Spinal cord (tissue), 9 donors: ENCODE measurements at regions not wholly inside any gene's neighbourhood (a gene's known extent, or its start where the extent isn't known, plus 50 kb on each side); places are given as distances from the start of the nearest gene placed in this dataset.
"Not testable (repeated sequence)": the region's sequence is repeated elsewhere in the genome, so short reads cannot be mapped to it uniquely, and the experiment has no call there.

Source experiments
- DNase-seq, 6 donors: peaks; one replicate each; pipeline versions ENCODE4 v3.0.0 to v3.0.0-alpha.2; 2013 to 2015; ENCODE audit warnings: low spot score in 6 of 6, low read depth in 4 of 6
- H3K27ac ChIP-seq: one replicate; pipeline ENCODE4 v1.5.1; 2013; ENCODE audit warnings: low read depth, low read length, control low read depth
- H3K27me3 ChIP-seq: one replicate; pipeline ENCODE4 v1.6.1; 2013; ENCODE audit warnings: low read length; ENCODE audit not compliant: control insufficient read depth, insufficient read depth
- H3K36me3 ChIP-seq: one replicate; pipeline ENCODE4 v1.6.1; 2013; ENCODE audit warnings: low read length; ENCODE audit not compliant: control insufficient read depth, insufficient read depth
- H3K4me1 ChIP-seq: one replicate; pipeline ENCODE4 v1.6.1; 2013; ENCODE audit warnings: low read length; ENCODE audit not compliant: control insufficient read depth, insufficient read depth
- H3K4me3 ChIP-seq: one replicate; pipeline ENCODE4 v1.5.1; 2013; ENCODE audit warnings: low read depth, low read length, control low read depth
- H3K9me3 ChIP-seq: one replicate; pipeline ENCODE4 v1.6.1; 2013; ENCODE audit warnings: low read length; ENCODE audit not compliant: control insufficient read depth, insufficient read depth
- WGBS: methylation state at CpG from one replicate; pipeline ENCODE4 v1.1.5; 2013; ENCODE audit warnings: missing lambda C conversion rate; ENCODE audit not compliant: insufficient coverage; 5-methylcytosine and 5-hydroxymethylcytosine counted together
- donor health status: healthy.

DNA sequence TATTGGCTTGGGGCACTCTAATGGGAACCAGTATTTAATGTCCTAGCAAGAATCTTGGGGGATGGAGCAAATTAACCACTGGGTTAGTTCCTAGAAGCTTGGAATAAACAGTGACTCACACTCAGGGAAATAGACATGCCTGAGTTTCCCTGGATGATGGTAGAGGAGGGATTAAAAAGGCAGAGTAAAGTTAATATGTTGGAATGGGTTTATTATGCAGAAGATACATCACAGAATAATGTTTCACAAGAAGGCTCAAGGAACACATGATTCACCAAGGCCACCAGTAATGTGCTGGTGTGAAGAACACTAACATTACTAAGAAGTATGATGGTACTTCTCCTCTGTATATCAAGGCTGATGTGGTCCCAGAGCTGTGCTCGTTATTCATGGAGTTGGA lies 752.9 kb upstream of the SEMA6A start:
- Histone ChIP-seq H3K4me3 (no peak overlapping the region), H3K27me3 (no peaks in the 10 kb centered on the region), H3K27ac (no peak overlapping the region), H3K36me3 (no peaks in the 10 kb centered on the region), H3K9me3 (no peaks in the 10 kb centered on the region), H3K4me1 (no peaks in the 10 kb centered on the region)
- no peak for DNase-seq
- 60% methylated on average over 1 of the region's 1 CpG for WGBS

GRCh38 chr5:117326997-117327396 lies 752.4 kb upstream of the SEMA6A start:
- DNase-seq, result no peak
- no peaks in the 10 kb centered on the region for H3K4me1 ChIP-seq
- H3K36me3 ChIP-seq, result no peaks in the 10 kb centered on the region
- no peak overlapping the region for H3K27ac ChIP-seq
- H3K27me3 ChIP-seq, result no peaks in the 10 kb centered on the region
- WGBS, result no CpG with 5 or more reads among the region's 2 CpGs
- no peaks in the 10 kb centered on the region for H3K9me3 ChIP-seq
- no peak overlapping the region for H3K4me3 ChIP-seq

DNA sequence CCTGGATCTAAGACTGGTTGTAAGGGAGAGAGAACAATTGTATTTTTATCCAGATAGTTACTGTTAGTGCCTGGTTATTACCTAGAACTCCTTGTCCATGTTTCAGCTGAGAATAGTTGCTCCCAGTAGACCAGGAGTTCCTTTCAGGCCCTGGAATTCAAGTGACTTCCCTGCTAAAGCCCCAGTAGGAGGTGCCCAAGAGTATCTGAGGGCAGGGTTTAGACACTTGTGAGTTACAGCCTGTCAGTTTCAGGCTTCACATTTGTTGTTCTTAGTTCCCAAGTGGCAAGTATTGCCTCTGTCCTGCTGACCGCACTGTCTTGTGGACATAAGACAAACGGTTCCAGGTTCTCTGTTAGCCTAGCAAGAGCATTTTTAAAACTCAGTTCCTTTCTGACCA lies 743.9 kb upstream of the SEMA6A start:
- no peak for DNase-seq
- WGBS, result 83% methylated on average over 1 of the region's 2 CpGs
- Histone ChIP-seq H3K27me3 (no peaks in the 10 kb centered on the region), H3K9me3 (no peaks in the 10 kb centered on the region), H3K4me3 (no peak overlapping the region), H3K27ac (no peak overlapping the region), H3K4me1 (no peaks in the 10 kb centered on the region), H3K36me3 (no peaks in the 10 kb centered on the region)

DNA sequence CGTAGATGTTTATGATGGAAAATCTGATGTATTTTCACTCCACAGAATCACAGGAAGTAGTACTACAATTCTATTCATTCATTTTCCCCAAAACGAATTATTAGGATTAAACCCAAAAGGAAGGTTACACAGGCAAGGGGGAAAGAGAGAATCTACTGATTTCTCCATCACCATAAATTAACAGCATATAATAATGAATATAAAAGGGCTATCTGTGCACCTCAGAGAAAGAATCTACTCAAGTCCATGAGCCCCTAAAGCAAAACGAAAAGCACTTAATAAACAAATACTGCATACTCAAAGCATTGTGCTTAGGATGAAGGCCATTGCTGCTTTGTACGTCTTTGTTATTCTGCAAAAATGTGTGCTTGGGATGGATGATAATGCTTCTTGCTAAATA lies 740.5 kb upstream of the SEMA6A start:
- Histone ChIP-seq H3K4me3 (no peak overlapping the region), H3K27ac (no peak overlapping the region), H3K36me3 (no peaks in the 10 kb centered on the region), H3K27me3 (no peaks in the 10 kb centered on the region), H3K4me1 (no peaks in the 10 kb centered on the region), H3K9me3 (no peaks in the 10 kb centered on the region)
- DNase-seq, result no peak
- no CpG with 5 or more reads among the region's 4 CpGs for WGBS

GRCh38 chr5:117304512-117305107 lies 730.0 kb upstream of the SEMA6A start:
- 96% methylated on average over 30 of the region's 34 CpGs for WGBS
- H3K4me3 ChIP-seq, H3K36me3 ChIP-seq, H3K27ac ChIP-seq, H3K4me1 ChIP-seq, H3K27me3 ChIP-seq, DNase-seq, H3K9me3 ChIP-seq: not testable (repeated sequence)

DNA sequence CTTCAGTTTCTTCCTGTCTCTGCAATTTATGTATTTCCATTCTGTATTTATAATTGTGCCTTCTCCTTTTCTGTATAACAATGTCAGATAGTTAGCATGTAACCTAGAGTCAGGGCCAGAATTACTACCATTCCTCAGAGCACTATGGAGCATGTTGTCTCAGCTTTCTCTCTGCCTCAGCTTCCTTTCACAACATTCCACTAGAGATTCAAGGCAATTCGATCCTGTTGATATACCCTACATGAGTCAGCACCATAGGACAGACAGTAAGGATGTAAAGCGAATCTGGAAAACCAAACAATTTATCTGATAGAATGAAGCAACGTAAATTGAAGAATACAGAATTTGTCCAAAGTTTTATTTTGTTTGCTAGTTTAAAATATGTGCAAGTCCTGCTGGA lies 728.3 kb upstream of the SEMA6A start:
- Histone ChIP-seq H3K4me3 (no peak overlapping the region), H3K27me3 (no peaks in the 10 kb centered on the region), H3K36me3 (no peaks in the 10 kb centered on the region), H3K27ac (no peak overlapping the region), H3K4me1 (no peaks in the 10 kb centered on the region), H3K9me3 (no peaks in the 10 kb centered on the region)
- 100% methylated on average over 2 of the region's 3 CpGs for WGBS
- no peak for DNase-seq

- WGBS, result no CpG with 5 or more reads among the region's 1 CpG
- no peak for DNase-seq
- Histone ChIP-seq H3K4me1 (no peaks in the 10 kb centered on the region), H3K4me3 (no peak overlapping the region), H3K27me3 (no peaks in the 10 kb centered on the region), H3K9me3 (no peaks in the 10 kb centered on the region), H3K27ac (no peak overlapping the region), H3K36me3 (no peaks in the 10 kb centered on the region)
These were observed 727.9 kb upstream of the SEMA6A start for GRCh38 chr5:117302473-117302872.

- no peaks in the 10 kb centered on the region for H3K9me3 ChIP-seq
- no peak for DNase-seq
- H3K36me3 ChIP-seq, result no peaks in the 10 kb centered on the region
- H3K27ac ChIP-seq, result no peak overlapping the region
- H3K4me1 ChIP-seq, result no peaks in the 10 kb centered on the region
- 20% methylated on average over 1 of the region's 3 CpGs for WGBS
- no peak overlapping the region for H3K4me3 ChIP-seq
- H3K27me3 ChIP-seq, result no peaks in the 10 kb centered on the region
These were observed 725.3 kb upstream of the SEMA6A start for GRCh38 chr5:117299936-117300328.

GRCh38 chr5:117299224-117299935 lies 724.8 kb upstream of the SEMA6A start:
- Histone ChIP-seq H3K4me1 (no peaks in the 10 kb centered on the region), H3K36me3 (no peaks in the 10 kb centered on the region), H3K27ac (no peak overlapping the region), H3K27me3 (no peaks in the 10 kb centered on the region), H3K4me3 (no peak overlapping the region), H3K9me3 (no peaks in the 10 kb centered on the region)
- peak in 1 of 6 donors; percentile 61 for DNase-seq
- no CpG with 5 or more reads among the region's 5 CpGs for WGBS

DNA sequence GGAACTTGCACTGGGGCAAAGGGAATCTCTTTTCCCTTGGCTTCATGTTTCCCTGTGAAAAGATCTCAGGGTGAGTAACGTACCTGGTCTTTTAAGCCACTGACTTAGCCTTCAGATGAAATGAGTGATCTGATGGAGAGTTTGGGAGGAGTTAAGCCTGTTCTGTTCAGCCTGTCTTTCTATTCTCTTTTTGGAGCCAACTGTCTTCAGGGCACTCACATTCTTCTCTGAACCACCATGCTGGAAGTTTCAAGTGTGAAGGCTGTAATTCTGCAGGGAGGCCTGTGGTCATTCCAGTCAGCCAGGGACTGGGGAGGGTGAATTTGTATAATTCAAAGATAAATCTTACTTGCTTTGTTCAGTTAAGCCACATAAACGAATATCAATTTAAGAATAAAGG lies 722.2 kb upstream of the SEMA6A start:
- WGBS, result no CpG with 5 or more reads among the region's 2 CpGs
- H3K36me3 ChIP-seq, result no peaks in the 10 kb centered on the region
- no peaks in the 10 kb centered on the region for H3K27me3 ChIP-seq
- DNase-seq, result no peak
- no peaks in the 10 kb centered on the region for H3K4me1 ChIP-seq
- H3K4me3 ChIP-seq, result no peak overlapping the region
- peaks cover 2% of the 10 kb centered on the region for H3K9me3 ChIP-seq
- H3K27ac ChIP-seq, result peak overlapping the region; percentile 50
